ENCODE measurements at regions not wholly inside any gene's neighbourhood (a gene's known extent, or its start where the extent isn't known, plus 50 kb on each side); places are given as distances from the start of the nearest gene placed in this dataset.

- no TSS peak for BruUV-seq (replicated peaks)
- no peaks in the 10 kb centered on the region; the same call in 1 of the 2 replicates for H3K9me3 ChIP-seq (replicated peaks; ENCODE audit: control insufficient read depth, insufficient read depth, low read depth, low read length)
- H3K4me3 ChIP-seq: no peak overlapping the region
- intact Hi-C loops (cut with micrococcal nuclease) (no loop called here), in situ Hi-C loops (cut with MboI) (no loop called here)
- 8% methylated on average over 2 of the region's 2 CpGs for WGBS (ENCODE audit: insufficient coverage, low coverage, missing lambda C conversion rate)
- POLR2A ChIA-PET: no interaction called here
- H2AFZ ChIP-seq (ENCODE audit: low read depth, low read length): no peak overlapping the region
- TF ChIP-seq THRAP3 (IDR thresholded peaks at IDR 0.05; ENCODE audit: borderline replicate concordance) (no peak), NCOA4 (IDR thresholded peaks at IDR 0.05; ENCODE audit: partially characterized antibody) (no peak), MTA2 (IDR thresholded peaks at IDR 0.05; ENCODE audit: low read depth) (no peak), PTTG1 (tag; IDR thresholded peaks at IDR 0.05; ENCODE audit: low read depth) (no peak)
- TF ChIP-seq, protein P1, sequence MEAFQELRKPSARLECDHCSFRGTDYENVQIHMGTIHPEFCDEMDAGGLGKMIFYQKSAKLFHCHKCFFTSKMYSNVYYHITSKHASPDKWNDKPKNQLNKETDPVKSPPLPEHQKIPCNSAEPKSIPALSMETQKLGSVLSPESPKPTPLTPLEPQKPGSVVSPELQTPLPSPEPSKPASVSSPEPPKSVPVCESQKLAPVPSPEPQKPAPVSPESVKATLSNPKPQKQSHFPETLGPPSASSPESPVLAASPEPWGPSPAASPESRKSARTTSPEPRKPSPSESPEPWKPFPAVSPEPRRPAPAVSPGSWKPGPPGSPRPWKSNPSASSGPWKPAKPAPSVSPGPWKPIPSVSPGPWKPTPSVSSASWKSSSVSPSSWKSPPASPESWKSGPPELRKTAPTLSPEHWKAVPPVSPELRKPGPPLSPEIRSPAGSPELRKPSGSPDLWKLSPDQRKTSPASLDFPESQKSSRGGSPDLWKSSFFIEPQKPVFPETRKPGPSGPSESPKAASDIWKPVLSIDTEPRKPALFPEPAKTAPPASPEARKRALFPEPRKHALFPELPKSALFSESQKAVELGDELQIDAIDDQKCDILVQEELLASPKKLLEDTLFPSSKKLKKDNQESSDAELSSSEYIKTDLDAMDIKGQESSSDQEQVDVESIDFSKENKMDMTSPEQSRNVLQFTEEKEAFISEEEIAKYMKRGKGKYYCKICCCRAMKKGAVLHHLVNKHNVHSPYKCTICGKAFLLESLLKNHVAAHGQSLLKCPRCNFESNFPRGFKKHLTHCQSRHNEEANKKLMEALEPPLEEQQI (IDR thresholded peaks at IDR 0.05): no peak
- H3K36me3 ChIP-seq (ENCODE audit: control insufficient read depth, insufficient read depth, low read length): no peaks in the 10 kb centered on the region
- H3K4me1 ChIP-seq (replicated peaks in 1 of 2; ENCODE audit: control insufficient read depth in 2 of 2, insufficient read depth in 2 of 2, low read length in 2 of 2): no peaks in the 10 kb centered on the region
- no peak overlapping the region for H3K27ac ChIP-seq (ENCODE audit: extremely low read depth, low read depth, low read length)
- CTCF ChIA-PET (ENCODE audit: low intra/inter-chr PET ratio): no interaction called here
- no peak for DNase-seq (ENCODE audit: extremely low read depth in 1 of 4, low spot score in 3 of 4)
- H3K27me3 ChIP-seq (ENCODE audit: control insufficient read depth in 2 of 2, insufficient read depth in 2 of 2, low read length in 2 of 2): no peaks in the 10 kb centered on the region
- H3K4me2 ChIP-seq (ENCODE audit: insufficient read depth, low read length): no peak overlapping the region
- H4K20me1 ChIP-seq (replicated peaks; ENCODE audit: control insufficient read depth, insufficient read depth, low read length): no peaks in the 10 kb centered on the region
- FAIRE-seq: no peak
- no peak overlapping the region for H3K9ac ChIP-seq (ENCODE audit: insufficient read depth in 1 of 2, low read depth in 2 of 2, low read length in 2 of 2)
- H3K9me1 ChIP-seq (ENCODE audit: control insufficient read depth, insufficient read depth, low read length): no peaks in the 10 kb centered on the region
- no peaks in the 10 kb centered on the region for H3K79me2 ChIP-seq (ENCODE audit: control insufficient read depth, insufficient read depth, low read length)
- no peak for ATAC-seq
Observed at GRCh38 chr18:56026509-56026908, 438.5 kb upstream of the TCF4 start.
